ENCODE measurements at regions not wholly inside any gene's neighbourhood (a gene's known extent, or its start where the extent isn't known, plus 50 kb on each side); places are given as distances from the start of the nearest gene placed in this dataset.

DNA sequence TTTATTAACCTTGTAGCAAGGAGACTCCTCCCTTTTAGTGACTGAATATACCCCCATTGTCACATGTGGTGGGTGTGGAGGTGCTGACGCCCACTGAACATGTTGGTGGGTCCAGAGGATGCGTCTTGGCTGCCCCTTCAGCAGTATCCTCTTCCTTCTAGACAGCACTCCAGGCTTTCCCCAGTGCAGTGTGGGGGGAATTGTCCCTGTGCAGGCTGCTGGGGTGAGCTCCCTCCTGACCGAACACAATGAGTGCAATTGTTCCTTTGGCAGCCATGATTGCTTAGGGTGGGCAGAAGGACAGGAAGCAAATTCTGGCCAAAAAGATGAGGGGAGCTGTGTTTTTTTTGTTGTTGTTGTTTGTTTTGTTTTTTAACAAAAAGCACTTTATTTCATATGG is 209.3 kb upstream of the PDE10A start:
- DNase-seq: no peak

DNA sequence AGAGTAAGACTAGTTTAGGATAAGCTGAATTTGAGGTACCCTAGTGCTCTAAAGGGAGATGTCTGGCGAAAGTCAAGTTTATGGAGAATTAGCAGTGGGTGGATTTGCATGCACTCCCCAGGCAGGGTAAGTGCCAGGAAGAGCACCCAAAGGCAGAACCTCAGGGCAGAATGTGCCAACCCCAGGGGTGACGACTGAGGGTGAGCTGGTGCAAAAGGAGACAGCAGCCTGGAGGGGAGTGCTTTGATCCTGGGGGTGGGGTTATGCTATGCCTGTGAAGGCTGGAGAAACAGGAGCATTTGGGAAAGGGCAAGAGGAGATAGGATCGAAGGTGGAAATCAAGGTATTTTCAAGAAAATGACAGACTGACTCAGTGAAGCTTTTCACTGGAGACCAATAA is 208.5 kb upstream of the PDE10A start:
- no peak for DNase-seq

DNA sequence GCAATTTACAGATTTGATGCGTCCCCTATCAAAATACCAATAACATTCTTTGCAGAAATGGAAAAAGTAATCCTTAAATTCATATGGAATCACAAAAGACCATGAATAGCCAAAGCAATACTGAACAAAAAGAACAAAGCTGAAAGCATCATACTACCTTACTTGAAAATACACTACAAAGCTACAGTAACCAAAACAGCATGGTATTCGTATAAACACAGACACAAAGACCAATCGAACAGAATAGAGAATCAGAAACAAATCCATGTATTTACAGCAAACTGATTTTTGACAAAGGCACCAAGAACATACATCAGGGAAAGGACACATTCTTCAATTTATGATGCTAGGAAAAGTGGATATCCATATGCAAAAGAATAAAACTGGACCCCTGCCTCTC is 206.5 kb upstream of the PDE10A start:
- DNase-seq: no peak

DNA sequence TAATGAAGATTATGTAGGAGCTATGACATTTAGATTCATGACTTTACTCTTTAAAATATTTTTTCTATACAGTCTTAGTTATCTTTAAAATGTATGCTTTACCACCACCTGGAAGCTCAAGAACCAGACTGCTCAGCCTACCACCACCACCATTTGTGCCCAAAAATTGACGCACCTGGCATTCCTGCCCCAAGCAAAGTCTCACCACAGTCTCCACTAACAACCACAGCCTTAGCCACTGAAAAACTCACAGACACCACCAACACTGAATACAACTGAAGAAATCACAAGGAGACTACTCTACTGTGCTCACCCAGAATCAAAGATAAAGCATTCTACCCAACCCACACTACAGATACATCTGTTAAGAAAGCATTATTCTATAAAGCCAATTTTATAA is 201.9 kb upstream of the PDE10A start:
- DNase-seq: no peak

DNA sequence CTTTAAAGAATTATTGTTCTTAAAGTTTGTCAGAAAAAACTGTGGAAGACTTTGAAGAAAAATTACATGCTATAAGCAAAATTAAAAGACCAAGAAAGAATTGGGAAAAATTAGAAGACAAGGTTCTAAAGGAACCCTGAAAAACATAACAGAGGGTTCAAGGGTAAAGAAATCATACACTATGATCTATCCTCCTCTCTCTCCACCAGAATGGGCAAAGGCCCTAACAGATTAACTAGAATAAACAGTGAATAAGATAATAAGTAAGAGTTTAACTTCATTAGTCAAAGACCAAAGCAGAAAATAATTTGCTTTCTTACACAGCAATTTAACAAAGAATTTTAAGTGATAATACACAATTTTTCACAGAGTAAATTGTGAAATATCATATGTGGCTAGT is 201.2 kb upstream of the PDE10A start:
- no peak for DNase-seq

DNA sequence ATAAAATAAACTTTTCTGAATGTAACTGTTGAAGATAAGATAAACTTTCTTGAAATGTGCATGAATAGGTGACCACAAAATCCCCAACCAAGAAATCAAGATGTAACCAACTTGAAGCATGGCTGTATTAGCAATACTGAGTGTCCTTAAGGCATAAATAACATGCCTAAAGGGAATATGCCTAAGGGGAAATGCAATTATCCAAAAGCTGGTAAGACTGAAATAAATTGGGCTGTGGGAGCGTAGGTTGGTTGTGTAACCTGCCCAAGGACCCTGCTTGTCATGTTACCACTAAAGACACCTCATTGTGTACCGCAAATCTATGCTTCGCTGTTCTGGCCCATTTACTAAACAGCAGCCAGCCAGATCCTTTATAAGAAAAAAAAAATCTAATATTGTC is 200.8 kb upstream of the PDE10A start:
- no peak for DNase-seq

DNA sequence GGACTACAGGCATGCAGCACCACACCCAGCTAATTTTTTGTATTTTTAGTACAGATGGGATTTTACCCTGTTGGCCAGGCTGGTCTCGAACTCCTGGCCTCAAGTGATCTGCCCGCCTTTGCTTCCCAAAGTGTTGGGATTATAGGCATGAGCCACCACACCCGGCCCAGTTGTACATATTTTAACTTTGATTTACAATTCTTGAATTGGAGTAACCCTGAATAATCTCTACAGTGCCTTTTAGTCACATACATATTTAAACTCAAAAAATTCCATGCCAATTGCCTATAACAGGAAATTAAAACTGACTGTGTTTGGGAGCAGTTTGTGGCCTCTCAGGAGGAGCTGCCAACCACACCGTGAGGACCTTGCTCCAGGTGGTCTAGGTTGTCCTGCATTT is 199.8 kb upstream of the PDE10A start:
- DNase-seq: no peak

DNA sequence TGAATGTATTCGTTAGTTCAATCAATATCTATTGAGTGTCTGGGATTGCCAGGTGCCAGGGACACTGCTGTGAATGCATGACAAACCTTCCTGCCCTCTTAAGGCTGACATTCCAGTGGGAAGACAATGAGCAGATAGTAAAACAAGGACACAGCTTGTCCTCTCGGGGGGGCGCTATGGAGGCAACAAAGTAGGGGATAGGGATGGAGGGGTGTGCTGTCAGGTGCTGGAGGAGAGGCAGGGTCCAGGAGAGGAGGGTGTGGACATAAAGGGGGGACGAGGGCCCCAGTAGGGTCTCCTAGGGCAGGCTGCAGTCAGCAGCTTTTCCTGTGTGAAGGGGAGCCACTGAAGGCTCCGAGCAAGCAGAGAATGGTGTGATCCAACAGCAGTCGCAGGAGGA is 198.2 kb upstream of the PDE10A start:
- DNase-seq: no peak

DNA sequence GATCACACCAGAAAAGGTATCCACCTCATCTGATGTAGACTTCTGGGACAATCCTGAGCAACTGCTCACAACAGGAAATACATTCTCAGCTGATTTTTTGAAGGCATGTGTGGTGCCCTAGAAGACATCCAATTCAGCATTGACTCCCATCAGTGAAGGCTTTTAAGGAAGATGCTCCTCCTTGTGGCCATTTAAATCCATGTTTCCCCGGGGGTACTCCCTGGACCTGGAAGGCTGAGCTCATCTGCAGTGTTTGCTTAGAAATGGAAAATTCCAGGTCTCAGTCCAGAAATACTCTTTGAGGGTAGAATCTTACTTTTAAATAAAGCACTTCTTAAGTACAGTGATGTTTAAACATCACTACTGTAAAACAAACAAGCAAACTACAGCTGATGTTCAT is 195.5 kb upstream of the PDE10A start:
- no peak for DNase-seq

DNA sequence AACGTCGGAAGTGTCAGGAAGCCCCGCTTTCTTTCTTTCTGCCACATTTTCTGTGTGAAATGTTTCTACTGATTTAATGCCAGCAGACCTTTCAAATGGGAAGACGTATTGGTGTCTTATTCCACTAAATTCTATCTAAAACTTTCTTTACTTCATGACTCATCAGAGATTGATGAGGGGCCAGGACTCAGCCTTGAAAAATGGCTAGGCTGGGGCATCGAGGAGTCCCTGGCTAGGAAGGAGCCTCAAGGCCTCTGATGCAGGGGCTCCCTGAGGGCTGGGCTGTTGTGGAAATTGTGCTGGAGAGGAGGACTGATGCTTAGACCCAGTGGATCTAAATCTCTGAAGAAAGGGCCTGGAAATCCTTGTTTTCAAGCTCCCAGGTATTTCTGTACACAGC is 192.8 kb upstream of the PDE10A start:
- DNase-seq: no peak

DNA sequence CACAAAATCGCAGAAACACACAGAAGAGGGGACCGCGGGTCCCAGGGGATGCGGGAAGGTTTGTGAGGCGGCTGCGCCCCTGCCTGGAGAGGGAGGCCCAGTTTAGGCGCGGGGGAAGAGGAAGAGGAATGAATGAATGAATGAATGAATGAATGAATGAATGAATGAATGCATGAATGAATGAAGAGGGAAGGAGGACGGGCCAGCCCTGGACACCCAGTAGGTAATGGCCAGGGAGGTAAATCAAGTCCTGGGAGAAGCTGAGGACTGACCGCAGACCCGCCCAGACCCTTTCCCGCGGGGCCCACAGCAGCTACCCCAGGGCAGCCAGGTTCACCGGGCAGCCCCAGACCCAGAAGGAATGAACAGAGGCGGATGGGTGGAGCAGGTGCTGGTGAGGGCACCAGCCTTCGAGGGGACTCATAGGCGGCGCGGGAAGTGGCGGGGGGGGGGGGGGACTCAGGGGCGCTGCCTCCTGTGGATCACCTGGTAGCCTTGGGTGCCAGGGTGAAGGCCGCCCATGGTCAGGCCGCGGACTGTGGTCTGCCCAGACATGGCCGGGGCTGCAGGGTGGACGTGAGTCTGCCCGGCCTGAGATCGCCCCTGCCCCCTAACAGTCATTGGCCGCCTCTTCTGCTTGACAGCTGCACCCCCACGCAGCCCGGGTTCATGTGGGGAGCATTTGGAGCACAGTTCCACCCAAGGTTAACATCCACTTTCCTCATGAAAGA is 192.0 kb upstream of the PDE10A start:
- no peak for DNase-seq

DNA sequence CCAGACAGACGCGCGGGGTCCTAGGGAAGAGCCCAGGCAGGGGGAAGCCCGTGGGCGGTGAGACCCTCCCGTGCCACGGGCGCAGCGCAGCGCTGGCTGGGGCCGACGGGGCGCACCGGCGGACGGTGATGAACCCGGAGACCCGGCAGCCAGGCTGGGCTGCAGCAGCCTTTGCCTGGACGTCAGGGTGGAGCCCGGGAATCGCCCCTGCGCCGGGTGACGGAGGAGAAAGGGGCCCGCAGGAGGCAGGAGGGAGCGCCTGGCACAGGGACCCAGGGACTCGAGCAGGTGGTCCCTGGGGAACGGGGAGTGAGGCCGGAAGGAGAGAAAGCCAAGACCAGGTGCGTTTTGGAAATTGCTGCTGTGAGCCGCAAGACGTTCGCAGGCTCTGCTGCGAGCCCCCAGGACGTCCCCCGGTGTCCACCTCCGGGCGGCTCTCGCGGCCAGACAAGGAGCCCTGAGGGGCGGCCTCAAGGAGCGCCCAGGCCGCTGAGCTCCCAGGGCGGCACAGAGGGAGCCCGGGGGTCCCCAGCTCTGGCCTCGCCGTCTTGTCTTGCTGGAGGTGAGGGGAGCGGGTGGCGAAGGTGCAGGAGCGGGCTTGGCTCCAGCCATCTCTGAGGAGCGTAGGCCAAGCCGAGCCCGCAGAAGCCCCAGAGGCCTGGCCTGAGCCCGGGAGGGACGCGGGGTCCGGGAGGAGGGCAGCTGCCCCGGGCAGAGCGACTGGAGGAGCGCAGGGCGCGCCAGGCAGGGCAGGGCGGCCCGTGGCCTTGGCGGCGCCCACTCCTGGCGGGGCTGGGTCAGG is 191.2 kb upstream of the PDE10A start:
- no peak for DNase-seq

DNA sequence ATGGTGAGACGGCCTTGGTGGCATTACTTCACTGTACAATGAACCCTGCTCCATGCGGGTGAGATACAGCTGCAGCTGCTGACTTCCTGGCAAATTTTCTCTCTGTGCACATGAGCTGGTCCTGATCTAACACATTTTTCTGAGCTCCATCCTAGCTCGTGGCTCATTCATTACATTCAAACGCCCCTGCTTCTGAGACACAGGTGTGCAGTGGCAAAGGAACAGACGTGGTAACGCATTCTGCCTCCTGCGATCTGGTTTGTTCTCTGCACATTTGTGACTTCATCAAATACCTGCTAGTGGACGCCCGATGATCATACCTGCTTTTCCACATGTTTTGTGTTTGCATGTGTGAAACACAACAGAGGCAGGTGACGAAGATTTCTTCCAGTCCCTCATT is 189.6 kb upstream of the PDE10A start:
- no peak for DNase-seq

DNA sequence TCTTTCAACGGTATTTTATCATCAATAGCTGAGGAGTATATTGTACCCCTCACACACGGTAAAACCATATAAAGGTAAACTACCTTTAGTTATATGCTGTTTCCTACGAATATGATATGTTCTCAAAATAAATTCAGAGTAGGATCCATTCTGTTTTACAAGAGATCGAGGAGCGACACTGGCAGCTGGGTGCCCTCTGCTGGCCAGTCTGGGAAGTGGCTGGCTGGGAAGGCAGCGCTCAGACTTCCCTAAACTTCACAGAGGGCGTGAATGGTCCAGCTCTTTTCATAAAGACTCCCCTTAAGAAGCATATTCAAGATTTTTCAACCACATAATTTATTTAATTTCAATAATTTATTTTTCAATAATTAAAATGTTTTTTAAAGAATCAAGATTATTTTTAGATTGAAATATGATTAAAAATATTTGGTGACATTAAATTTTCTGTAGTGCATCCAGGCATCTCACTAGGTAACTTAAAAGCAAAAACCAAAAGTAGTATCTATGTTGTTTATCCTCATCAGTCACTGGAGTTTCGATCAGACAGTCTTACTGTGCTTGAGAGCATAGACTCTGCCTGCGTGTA is 187.5 kb upstream of the PDE10A start:
- DNase-seq: no peak

DNA sequence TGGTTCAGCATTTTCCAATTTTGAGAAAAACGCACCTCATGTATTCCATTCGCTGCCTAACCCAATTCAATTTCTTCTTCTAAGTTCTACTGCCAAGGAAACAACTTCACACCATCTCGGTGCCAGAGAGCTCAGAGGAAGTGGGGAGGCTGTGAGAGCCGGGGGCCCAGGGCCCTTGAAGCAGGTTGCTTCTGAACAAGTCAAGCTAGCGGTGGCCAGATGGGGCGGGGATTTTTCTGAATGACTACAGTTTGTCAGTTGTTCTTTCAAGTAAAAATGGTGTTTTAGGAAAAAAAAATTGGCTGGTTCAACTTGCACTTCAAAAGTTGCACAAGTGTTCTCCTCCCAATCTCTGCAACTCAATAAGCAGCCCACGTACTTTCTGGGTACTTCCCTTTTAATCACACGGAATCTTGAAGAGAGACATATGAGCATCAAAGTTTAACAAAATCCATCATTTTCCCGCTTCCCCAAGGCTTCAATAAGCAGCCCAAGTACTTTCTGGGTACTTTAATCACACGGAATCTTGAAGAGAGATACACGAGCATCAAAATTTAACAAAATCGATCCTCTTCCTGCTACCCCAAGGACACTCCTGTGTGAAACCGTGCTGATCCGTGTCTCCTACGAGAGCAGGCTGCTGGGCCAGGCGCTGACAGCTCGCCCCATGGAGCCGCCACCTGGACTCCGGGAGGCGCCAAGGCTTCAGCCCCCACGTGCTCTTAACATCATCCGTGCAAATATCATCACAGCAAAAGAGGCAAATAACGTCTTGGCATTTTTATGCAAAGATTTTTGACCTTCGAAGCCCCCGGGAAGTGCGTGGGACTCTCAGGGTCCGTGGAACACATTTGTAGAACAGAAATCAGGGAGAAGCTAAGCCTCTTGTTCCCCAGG is 186.7 kb upstream of the PDE10A start:
- no peak for DNase-seq

DNA sequence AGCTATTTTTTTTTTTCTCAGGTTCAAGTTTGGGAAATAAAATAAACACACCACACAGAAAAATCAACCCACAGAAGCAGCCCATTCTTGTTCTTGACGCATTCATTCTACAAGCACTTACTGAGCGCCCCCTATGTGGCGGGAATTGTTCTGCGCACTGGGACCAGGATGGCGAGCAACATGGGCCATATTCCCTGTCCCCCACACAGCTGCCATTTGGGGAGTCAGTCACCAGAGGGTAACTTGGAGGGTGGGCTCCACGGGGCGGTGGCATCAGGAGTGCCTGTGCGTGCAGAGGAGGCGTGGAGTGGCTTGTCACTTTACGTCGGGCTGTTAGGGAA is 185.0 kb upstream of the PDE10A start:
- DNase-seq: no peak

DNA sequence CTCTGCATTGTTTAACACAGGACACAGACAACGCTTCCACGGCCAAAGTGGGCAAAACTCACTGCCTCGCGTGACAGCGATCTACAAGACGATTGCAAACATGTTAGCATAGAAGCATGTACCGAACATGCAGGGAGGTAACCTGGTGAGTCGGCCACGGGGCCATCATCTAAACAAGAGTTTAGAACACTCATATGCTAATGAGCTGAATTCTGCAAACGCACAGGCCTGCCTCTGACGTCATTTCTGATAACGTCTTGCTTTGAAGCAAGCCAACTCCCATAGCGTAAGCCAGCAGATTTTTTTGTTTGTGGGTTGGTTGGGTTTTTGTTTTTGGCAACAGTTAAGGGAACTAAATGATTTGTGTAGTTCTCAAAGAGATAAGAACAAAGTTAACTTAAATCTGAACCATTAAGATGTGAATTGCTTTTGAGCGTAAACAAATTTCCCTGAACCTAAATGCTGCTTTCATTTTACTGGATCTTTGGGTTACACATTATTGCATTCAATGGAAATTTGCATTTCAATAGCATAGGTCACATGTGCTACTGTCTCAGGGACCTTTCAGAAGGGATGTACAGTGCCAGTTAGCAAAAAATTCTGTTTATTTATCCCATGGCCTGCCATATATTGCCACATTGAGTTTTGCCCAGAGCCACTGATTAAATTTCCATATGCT is 184.5 kb upstream of the PDE10A start:
- no peak for DNase-seq

DNA sequence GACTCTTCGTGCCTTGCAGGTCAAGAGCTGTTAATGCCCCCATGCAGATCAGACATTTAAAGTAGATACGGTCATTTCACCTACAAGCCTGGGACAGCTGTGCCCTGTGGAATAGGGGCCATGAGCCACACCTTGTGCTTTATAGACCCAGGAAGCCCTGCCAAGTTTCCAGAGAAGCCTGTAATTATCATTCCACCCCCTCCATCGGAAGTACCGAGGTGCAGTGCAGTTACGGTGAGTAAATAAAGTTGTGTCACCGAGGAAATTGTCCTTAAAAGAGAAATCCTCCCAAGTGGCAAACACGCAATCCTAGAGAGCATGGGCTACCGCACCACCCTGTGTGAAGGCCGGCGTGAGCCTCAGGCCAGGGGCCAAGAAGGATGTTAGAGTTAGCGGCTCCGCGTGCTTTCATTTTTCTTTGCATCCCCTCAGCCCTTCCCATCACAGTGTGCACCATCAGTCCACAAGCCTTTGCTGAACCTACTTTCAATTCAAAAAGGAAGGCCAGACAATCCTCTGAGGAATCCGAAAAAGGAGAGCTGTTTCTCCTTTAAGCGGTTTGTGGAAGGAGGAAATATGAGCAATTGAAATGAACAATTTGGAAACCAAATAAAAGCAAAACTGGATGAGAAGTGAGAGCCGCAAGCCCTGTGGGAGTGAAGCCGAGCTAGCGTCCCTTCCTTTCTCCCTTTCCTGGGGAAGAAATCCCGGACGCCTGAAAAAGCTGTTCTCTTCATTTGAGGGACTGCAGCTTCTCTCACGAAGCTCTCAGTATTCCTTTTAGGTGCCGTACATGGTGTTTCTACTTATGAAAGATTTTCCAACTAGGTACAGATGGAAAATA is 183.3 kb upstream of the PDE10A start:
- DNase-seq: no peak

DNA sequence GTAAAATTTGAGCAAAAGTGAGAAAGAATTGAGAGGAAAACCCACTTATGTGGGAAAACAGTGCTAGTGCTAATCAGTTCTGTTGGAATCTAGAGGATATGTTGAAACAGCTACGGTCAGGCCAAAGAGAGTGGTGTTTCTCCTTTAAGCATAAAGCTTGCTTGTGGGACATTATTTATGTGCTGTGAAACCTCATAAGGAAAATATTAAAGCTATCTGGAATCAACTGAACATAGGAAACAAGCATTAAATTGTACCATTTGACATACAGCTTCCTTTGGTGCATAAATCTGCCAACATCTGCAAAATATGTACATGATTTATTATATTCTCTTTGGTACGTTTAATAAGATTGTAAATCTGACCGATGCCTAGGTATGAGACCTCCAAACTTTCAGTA is 182.5 kb upstream of the PDE10A start:
- DNase-seq: no peak

DNA sequence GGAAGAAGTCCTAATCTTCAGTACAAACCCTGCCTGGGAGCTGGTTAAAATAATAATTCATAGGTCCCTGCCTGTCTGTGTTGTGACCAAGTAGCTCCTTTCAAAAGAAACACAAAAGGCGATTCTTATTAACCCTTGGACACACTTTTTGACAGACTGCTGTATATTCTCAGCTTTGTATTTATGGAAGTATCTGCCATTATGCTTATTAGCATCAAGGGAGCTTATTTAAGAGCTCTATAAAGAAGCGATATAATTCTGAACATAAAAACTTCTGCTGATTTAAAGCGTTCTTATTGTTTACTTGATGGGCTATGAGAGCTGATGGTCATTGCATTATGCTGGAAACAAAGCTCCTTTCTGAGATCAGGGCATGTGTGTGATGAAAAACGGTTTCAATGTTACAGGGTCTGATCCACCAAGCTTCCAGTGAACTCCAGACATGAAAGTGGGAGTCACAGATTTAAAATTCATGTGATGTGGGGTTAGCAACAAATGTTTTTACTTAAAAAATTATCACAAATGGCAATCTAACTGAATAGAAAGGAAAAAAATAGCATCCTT is 181.8 kb upstream of the PDE10A start:
- DNase-seq: no peak

DNA sequence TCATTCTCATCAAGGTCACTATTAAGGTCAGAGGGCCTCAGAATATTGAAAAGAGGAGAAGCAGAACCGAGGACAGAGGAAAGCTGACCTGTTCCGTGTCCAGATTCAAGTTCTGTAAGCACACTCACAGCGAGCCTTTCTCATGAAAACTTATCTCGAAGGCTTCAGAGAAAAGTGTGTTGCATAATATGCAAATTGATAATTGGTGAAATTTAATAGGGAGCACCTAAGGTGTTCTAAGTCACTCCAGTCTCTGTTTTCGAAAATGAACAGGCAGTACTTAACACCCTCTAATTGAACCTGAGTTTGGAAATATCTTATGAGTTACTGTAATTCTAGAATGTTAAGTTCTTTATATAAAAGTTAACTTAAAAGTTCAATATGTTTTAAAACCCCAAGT is 181.2 kb upstream of the PDE10A start:
- DNase-seq: no peak

Measured in NCI-H1436 (cell line).